ENCODE measurements at regions not wholly inside any gene's neighbourhood (a gene's known extent, or its start where the extent isn't known, plus 50 kb on each side); places are given as distances from the start of the nearest gene placed in this dataset.

- Histone ChIP-seq H3K9me3 (no peaks in the 10 kb centered on the region), H3K4me3 (no peak overlapping the region), H3K36me3 (no peaks in the 10 kb centered on the region), H3K27ac (peak overlapping the region in 5 of 10 donors; percentile 70 to 89 (median 77)), H3K4me1 (peaks cover 0 to 27% (median 13%) of the 10 kb centered on the region in 9 donors), H3K27me3 (no peaks in the 10 kb centered on the region)
- WGBS, 2 donors = 77 to 83% methylated on average over 4 of the region's 4 CpGs
- DNase-seq (no peak), ATAC-seq (no peak)
- TF ChIP-seq, protein P1, sequence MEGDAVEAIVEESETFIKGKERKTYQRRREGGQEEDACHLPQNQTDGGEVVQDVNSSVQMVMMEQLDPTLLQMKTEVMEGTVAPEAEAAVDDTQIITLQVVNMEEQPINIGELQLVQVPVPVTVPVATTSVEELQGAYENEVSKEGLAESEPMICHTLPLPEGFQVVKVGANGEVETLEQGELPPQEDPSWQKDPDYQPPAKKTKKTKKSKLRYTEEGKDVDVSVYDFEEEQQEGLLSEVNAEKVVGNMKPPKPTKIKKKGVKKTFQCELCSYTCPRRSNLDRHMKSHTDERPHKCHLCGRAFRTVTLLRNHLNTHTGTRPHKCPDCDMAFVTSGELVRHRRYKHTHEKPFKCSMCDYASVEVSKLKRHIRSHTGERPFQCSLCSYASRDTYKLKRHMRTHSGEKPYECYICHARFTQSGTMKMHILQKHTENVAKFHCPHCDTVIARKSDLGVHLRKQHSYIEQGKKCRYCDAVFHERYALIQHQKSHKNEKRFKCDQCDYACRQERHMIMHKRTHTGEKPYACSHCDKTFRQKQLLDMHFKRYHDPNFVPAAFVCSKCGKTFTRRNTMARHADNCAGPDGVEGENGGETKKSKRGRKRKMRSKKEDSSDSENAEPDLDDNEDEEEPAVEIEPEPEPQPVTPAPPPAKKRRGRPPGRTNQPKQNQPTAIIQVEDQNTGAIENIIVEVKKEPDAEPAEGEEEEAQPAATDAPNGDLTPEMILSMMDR (IDR thresholded peaks at IDR 0.05) = no peak
- intact Hi-C loops (cut with DNase I) = loop anchor here in 9 of 10 donors (1.0 to 10.0 kb wide), 9 partner anchors 190 to 1000 kb away; partner anchors contain the start of genes USP12 (in 3 of the 9), RPL21 (in 1 of the 9) and URAD (in 1 of the 9)
Measured at GRCh38 chr13:26984337-26984736, 187.3 kb downstream of the USP12 start.

DNA sequence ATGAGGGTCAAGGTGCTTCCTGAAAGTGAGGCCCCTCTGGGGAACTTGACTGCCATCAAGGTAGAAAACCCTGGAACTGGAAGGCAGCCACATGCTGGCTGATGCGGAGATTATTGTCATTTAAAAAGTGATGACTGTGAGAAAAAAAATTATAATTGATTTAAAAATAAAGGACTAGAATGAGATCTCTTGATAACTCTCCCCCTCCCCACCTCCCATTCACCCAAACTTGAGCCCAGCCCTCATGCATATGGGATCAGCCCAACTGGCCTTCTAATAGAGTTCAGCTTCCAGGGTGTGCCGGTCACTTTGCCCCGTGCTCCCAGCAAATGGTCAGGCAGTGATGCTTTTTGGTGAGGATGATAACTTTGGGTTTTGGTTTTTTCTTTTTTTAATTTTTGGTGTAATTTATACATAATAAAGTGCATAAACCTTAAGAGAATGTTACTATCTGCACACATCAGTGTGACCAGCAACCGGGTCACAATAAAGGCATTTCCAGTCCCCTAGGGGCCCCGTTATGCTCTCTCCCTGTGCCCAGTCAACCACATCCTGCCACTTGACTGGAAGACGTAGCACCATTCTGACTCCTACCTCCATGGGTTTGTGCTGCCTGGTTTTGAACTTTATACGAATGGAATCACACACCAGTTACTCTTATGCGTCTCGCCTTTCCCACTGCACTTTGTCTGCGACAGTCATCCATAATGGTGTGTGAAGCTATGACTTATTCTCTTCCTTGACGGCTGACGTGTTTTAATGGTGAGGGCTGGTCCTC is 187.9 kb downstream of the USP12 start:
- H3K4me3 ChIP-seq = peak overlapping the region in 3 of 10 donors; percentile 13 to 29 (median 20)
- H3K27ac ChIP-seq = peak overlapping the region; percentile 36 to 89 (median 76)

DNA sequence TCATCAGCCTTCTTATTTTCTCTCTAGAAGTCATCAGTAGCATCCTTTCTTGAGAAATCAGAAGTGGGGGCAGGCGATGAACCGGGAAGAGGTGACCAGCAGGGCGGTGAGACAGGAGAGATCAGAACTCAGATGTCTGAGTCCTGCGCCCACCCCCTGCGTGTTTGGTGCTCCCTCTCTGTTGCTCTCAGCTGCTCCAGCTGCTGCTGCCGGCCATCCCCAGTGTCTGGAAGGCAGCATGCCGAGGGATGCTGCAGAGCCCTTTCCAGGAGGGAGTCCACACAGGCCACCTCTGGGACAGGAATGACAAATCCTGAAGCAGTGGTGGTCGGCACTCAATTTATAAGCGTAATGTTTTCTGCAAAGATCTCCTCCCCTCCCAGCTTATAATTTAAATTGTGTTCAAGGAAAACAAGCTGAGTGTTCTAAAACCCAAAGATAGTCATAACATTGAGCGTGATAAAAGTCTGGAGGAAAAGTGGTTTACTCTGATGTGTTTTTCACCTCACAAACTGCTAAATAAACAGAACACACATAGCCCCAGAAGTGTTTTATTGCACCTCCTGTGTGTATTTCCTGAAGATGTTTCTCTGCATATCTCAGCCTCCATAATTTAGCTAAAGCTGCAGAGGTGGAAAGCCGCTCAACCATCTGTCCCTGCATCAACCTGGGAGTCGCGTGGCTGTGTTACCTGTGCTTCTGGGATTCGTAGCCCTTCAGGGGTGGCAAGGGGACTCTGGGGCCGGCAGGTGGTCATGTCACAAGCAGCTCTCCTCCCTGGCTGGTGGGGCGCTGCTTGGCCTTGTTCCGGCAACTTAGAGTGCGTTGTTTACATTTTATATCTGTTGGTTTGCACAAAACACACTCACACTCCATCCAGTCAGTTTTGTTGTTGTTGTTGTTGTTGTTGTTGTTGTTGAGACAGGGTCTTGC is 191.2 kb downstream of the USP12 start:
- DNase-seq (no peak), ATAC-seq (no peak)
- intact Hi-C loops (cut with DNase I) = loop anchor here in 5 of 10 donors (10.0 kb wide), 5 partner anchors 194 to 1004 kb away; partner anchors contain the start of genes USP12 (in 3 of the 5), RPL21 (in 1 of the 5) and URAD (in 1 of the 5)
- H3K27ac ChIP-seq = no peak overlapping the region
- H3K27me3 ChIP-seq = no peaks in the 10 kb centered on the region
- no peaks in the 10 kb centered on the region for H3K9me3 ChIP-seq
- no peaks in the 10 kb centered on the region for H3K36me3 ChIP-seq
- no peak overlapping the region for H3K4me3 ChIP-seq
- 90 to 91% methylated on average over 18 of the region's 18 CpGs for WGBS, 2 donors
- TF ChIP-seq, protein P1 (IDR thresholded peaks at IDR 0.05) = no peak
- H3K4me1 ChIP-seq = peaks cover 0 to 36% (median 13%) of the 10 kb centered on the region in 9 donors

More for the DNA sequence above, 187.9 kb downstream of the USP12 start:
- no peak for DNase-seq
- H3K4me1 ChIP-seq = peaks cover 0 to 31% (median 13%) of the 10 kb centered on the region in 9 donors
- H3K36me3 ChIP-seq = no peaks in the 10 kb centered on the region
- WGBS, 2 donors = 72 to 73% methylated on average over 12 of the region's 12 CpGs
- TF ChIP-seq, protein P1 (IDR thresholded peaks at IDR 0.05) = no peak
- no peaks in the 10 kb centered on the region for H3K9me3 ChIP-seq
- H3K27me3 ChIP-seq = no peaks in the 10 kb centered on the region
- intact Hi-C loops (cut with DNase I) = loop anchor here in 9 of 10 donors (1.0 to 10.0 kb wide), 10 partner anchors 37 to 1001 kb away; partner anchors contain the start of genes USP12 (in 3 of the 9), RPL21 (in 1 of the 9) and URAD (in 1 of the 9)
- peak in 1 of 8 donors; percentile 19 for ATAC-seq

- Histone ChIP-seq H3K27me3 (peaks cover 0 to 3% (median 0%) of the 10 kb centered on the region in 7 donors), H3K4me3 (no peak overlapping the region), H3K4me1 (peaks cover 0 to 33% (median 13%) of the 10 kb centered on the region in 9 donors), H3K27ac (no peak overlapping the region), H3K36me3 (no peaks in the 10 kb centered on the region), H3K9me3 (no peaks in the 10 kb centered on the region)
- ATAC-seq = no peak
- intact Hi-C loops (cut with DNase I) = no loop called here
- no peak for DNase-seq
- 89 to 92% methylated on average over 8 of the region's 8 CpGs for WGBS, 2 donors
- TF ChIP-seq, protein P1 (IDR thresholded peaks at IDR 0.05) = no peak
Measured at GRCh38 chr13:26979334-26979733, 192.3 kb downstream of the USP12 start.

Measured in heart right ventricle (tissue), 16 donors.